ENCODE measurements at regions not wholly inside any gene's neighbourhood (a gene's known extent, or its start where the extent isn't known, plus 50 kb on each side); places are given as distances from the start of the nearest gene placed in this dataset.

DNA sequence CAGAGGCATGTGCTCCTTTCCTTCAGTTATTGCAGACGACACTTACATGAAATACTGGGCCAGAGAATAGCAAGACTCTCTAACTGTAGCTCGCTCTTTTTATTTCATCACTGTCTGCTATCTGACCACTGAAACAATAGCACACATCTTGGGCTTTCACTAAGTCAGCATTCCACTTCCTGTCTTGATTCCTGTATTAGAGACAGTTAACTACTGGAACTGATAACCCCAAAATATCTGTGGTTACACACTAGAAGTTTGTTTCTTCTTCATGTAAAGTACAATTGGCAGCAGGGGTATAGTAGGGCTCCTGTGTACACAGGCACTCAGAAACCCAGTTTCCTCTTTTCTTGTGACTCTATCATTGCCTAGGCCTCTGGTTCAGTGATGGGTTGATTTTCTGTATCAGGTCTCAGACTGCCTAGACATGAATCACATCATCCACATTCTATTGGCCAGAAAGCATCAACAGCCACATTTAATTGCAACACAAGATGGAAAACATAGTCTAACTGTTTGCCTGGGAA lies 230.2 kb upstream of the CD96 start:
- DNase-seq = no peak

DNA sequence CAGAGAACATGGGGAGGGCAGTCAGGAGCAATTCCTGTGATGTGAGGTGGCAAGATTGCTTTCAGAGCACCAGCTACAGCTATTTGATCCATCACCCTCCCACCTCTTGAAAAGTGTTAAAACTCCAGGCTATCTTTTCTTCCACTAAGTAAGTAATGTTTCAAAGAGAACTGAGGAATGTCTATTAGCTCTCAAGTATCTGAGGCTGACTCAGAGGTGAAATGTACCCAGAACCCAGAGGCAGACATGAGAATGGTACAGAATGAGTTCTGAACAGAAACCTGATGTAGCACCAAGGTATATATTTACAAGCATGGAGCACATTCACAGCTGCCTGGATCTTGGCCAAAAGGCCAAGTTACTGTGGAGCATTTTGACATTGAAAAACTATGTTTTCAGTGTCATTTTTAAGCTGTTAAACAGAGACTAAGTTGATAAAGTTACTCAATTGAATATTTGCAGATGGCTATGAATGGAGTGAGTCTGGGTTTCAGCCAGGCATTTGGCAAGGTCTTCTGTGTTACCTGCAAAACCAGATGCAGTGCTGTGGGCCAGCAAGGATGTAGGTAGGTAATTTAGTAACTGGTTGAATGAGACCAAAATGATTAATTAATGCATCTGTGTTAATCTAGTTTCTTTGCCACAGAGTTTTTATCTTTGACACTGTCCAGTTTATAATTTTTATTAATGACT lies 227.7 kb upstream of the CD96 start:
- DNase-seq = no peak

DNA sequence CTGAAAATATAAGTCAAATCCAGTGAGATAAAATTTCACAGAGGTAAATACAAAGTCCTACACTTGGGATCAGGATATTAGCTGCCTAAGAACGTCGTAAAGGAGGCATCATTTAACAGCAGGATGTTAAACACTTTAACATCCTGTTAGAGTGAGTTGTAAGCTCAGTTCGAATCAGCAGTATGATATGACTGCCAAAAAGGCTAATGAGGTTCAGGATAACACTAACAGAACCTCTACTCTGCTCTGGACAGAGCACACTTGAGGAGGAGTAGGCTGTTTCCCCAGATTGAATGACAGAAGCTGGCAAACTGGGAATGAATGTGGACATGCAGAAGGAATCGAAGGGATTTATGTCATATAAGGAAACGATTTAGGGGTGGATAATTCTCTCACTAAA lies 227.1 kb upstream of the CD96 start:
- no peak for DNase-seq

DNA sequence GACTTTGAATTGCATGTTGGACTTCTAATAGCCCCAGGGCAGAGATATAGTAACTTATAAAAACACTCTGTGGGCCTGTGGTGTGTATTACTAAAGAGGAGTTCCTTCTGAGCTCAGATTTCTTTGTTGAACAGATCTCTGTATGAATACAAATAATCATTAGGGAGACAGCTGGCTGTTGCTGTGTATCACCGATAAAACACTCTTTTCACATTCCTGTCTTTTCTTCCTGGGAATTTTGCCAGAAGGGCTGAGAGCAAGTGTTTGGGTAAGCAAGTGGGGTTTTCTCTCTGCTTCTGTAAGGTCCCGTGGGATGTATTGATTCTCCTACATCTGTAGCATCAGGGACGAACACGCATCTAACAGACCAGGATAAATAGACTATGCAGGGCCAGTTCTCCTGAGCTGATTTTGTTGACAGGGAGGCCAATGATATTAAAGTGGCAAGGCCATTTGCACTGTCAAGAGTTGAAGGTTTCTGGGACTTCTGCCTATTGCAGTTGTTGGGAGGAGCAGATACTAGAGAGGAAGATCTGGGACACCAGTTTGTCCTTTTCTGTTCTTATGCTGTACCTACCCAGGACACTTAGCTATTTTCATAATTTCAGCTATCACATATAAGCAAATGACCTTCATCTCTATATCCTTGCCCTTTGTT lies 225.9 kb upstream of the CD96 start:
- DNase-seq = no peak

DNA sequence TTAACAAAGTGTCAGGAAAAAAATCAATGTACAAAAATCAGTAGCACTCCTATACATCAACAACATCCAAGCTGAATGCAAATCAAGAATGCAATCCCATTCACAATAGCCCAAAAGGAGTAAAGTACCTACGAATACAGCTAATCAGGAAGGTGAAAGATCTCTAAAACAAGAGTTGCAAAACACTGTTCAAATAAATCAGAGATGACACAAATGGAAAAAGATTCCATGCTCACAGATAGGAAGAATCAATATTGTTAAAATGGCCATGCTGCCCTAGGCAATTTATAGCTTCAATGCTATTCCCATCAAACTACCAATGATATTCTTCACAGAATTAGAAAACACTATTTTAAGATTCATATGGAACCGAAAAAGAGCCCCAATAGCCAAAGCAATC lies 223.7 kb upstream of the CD96 start:
- no peak for DNase-seq

DNA sequence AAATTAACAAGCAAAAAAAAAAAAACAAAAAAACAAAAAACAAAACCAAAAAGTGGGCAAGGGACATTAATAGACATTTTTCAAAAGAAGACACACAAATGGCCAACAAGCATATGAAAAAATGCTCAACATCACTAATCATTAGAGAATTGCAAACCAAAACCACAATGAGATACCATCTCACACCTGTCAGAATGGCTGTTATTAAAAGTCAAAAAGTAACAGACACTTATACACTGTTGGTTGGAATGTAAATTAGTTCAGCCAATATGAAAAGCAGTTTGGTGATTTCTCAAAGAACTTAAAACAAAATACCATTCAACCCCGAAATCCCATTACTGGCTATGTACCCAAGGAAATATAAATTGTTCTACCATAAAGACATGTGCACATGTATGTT lies 222.4 kb upstream of the CD96 start:
- DNase-seq = no peak

DNA sequence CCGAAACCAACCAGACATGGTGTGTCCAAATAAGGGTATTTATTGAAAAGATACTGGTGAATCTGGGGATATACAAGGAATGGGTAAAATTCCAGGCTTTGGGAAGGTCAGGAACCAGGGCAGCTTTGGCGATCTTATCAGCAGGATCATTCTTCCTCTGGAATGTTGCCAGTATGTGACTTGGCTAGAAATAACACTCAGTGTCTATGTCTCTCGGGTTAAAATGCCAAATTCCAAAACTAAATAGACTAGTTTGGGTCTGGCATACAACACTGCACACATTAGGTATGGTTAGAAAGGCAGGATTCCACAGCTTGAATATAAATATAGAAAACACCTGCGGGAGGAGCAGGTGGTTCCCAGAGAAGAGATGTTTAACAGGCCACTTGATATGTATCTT lies 220.2 kb upstream of the CD96 start:
- no peak for DNase-seq

DNA sequence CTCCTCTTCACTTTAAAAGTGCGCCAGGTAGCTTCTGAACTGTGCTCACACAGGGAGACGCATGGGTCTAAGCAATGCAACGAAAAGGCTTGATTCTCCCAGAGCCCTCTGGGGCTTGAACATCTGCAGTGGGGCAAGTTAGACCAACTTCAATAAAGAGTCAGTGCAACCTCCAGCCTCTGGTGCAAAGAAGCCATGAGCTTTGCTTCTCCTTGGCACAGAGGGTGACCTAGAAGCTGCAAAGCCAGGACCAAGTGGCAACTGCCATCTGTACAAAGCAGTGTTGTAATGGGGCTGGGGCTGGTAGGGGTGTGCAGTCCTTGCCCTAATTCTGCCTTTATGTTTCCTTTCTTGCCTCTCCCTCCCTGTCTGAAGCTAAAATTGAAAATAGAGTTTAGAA lies 219.0 kb upstream of the CD96 start:
- DNase-seq = no peak

DNA sequence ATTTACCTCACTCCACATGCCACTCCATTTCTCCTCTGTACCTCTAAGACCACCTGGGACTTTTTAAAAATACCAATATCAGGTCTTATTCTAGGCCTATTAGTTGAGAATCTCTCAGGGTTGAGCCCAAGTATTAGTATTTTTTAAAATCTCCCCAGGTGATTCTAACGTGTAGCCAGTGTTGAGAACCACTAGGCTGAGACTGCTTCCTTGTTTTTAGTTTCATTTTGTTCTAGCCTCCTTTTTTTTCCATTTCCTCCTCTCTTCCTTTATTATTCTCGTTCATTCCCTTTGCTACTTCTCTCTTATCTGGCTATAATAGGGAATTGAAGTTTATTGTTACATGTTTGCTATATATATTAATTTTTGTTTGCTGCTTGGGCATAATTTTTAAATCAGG lies 217.8 kb upstream of the CD96 start:
- no peak for DNase-seq

DNA sequence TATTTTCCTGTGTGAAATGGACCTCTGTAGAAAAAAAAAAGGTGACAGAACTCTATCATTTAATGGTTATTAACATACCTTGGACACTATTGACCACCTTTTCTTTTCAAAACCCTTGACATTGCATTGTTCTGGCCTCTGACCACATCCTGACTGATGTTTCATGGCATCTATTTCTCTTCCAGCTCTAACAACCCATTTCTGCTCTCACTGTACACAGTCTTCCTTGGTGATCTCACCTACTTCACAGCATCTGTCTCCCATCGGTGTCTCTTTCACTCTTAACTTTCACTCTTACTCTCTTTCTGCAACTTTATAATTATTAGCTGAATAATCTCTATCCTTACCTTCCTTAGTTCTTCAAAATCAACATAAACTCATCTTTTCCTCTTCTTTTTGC lies 217.4 kb upstream of the CD96 start:
- DNase-seq = no peak

DNA sequence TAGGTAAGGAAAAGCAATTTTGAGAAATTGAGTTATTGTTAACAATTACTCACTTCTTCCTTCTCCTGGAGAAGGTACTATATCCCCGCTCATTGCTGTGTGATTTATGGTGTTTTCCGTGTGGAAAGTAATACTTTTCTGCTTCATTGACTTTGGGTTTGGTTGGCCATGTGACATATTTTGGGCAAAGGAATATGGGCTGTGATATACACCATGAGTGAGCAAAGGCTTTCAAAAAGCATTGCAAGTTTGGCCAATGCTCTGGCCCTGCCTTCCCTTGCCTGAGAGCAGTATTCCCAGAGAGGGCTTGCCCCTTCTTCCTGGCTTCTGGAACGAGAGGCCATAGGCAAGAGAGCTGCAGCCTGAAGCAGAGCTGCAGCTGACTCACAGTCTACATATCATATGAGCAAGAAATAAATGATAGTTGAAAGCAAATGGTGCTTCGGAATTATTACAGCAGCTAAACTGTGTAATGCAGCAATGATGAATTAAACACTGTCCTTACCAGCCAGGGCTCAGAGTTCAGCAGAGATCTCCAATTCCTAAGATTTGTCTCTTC lies 216.8 kb upstream of the CD96 start:
- DNase-seq = no peak

DNA sequence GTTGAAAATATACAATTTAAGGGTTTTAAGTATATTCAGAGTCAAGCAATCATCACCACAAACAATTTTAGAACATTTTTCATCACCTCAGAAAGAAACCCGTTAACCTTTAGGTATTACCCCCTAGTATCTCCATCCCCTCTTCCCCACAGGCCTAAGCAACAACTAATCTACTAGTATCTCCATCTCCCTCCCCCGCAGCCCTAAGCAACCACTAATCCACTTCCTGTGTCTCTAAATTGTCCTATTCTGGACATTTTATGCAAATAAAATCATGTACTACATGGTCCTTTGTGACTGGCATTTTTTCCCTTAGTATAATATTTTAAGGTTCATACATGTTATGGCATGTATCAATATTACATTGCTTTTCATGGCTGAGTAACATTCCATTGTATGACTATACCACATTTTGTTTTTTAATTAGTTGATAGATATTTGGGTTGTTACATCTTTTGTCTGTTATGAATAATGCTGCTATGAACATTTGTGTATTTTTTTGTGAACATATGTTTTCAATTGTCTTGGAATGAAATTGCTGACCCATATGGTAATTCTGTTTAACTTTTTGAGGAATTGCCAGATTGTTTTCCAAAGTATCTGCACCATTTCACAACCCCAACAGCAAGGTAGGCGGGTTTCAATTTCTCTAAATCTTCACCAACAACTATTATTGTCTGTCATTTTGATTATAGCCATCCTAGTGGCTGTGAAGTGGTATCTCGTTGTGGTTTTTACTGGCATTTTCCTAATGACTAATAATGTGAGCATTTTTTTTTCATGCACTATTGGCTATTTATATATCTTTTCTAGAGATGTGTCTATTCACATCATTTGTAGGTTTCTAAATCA lies 215.6 kb upstream of the CD96 start:
- no peak for DNase-seq

DNA sequence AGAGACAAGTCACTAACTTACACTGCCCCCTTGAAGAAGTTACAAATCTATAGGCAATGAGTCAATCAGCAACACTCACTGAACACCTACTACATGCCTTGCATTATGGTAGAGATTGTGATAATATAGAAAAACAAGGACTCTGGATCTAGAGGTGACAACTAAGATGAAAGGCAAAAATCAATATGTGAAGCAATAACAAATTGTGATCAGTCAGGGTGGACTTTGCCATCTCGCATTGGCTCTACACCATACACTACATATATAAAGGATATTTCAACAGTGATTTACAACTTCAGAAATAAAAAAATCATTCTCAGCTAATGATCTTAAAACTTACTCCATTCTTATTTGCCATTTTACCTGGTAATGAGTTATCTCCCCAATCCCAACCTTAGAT lies 210.7 kb upstream of the CD96 start:
- no peak for DNase-seq

DNA sequence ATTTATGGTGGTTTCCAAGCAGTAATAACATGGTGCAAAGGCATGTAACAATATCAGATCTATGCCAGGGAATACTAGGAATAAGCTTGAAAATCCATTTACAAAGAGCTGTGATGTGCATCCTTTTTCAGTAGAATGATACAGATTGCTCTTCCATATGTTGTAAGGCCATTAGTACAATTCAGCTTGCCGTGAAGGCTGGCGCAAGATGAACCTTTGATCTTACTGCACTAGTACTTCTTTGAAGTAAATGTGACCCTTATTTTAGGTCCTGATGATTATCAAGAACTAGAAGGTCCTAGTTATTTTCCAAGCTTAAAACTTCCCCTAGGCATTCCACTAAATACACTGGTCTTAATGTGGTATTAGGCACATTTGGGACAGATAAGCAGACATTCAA lies 210.1 kb upstream of the CD96 start:
- no peak for DNase-seq

DNA sequence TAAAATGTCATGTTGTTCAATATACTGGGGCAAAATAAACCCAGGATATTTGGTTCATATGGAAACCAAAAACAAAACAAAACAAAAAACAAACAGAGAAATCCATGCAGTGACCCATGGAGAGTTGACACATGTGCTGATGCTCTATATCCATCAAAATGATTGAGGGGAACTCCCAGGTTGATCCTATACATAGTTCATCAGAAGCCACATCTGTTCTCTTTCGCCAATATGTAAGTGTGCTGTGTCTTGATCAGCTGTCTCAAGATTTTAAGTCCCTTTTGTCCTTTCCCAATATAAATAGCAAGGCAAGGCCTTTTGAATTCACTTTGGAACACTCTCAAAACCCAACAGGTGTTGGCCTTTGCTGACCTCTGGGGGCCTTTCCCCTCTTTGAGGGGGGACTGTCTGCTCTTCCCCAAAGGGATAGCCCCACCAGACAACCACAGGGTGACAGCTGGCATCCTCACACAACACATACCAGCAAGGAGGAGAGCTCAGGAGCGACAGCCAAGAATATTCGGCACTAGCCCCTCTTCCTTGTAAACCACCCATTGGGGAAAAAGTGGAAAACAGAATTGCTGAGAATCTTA lies 209.4 kb upstream of the CD96 start:
- no peak for DNase-seq

DNA sequence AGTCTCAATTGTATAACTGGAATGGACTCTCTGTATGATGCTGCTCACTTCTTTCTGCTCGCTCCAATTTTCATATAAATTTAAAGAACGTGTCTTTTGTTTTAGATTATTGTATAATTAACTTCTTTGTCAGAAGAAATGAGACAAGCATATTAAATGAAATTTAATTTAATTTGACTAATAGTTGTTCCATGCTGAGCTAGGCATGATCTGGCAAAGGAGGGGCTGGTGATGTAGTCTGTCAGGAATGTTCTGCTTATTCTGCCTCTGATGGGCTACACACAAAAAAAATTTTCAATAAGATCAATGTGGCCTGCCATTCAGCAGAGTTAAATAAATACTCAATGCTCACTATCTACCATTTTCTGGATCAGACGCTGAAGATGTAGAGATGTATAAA lies 208.4 kb upstream of the CD96 start:
- no peak for DNase-seq

DNA sequence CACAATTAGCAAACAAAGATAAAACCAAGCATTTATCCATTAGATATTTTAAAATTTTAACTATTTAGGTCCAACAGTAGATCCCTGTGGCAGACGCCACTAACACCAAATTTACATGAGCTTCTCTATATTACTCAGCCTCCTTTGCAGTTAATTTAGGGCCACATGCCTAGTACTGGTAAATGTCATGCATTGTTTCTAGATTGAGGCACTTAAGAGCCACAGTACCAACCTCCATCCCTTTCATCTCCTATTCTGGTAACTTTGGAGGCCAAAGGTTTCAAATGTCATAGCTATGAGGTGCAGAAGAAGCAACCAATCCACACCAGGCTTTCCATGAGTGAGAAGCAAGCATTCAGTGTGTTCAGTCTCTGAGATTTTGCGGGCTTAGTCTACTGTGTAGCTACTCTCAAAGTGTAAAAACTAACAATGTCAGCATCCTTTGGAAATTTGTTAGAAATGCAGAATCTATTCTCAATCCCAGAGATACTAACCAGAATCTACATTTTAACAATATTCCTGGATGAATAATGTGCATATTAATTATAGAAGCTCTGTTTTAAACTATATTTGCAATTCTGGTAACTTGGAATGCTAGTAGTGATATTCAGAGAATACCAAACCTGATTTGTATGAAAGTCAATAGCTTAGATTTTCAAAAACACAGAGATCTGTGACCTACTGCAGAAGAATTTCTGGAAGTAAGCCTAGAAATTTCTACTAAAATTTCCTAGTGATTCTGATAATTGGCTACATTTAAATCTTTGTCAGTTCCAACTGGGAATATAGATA lies 206.3 kb upstream of the CD96 start:
- no peak for DNase-seq

DNA sequence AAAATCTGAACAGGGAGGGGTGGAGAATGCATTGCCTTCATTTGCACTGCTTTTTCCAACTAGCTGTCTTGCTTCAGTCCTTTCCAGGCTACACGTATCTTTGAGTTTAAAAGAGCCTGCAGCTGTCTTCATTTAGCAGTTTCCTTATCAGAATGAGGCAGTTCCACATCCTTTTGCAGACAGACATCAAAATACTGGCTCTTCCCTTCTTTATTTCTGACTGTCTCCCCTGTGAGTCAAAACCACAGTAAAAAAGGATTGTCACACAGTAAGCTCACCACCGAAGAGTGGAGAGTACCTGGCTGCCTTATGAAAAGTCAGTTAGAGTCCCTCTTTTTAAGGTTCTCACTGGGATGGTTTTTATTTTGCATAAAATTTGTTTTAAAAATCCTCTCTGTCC lies 205.5 kb upstream of the CD96 start:
- no peak for DNase-seq

DNA sequence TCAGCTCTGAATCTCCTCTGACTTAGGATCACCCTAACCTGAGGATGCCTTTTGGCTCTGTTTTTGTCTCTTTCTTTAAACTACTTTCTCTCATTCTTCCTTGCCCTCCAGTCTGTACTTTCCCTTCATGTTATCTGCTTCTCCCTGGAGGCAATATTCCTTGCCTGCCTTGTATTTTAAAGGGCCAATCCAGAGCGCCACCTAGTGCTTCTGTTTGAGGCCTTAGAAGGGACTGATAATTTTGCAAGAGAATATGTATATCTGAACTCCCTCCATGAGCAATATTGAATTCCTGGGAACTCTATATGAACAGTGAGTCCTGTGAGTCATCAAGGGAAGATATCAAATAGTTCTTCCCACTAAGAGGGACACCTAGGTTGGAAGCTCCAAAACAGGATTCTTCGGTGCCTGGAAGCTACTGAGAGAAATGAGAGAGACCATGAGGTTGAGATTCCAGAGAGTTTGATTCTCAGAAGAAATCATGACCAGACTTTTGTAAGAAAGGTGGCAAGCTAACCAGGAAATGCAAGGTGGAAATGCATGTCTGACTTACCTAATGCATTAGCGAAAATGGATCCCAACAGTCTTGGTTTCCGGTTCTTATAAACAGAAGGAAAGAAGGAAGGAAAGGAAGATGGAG lies 203.8 kb upstream of the CD96 start:
- DNase-seq = peak in 15 of 56 donors; percentile 0 to 54 (median 3)

DNA sequence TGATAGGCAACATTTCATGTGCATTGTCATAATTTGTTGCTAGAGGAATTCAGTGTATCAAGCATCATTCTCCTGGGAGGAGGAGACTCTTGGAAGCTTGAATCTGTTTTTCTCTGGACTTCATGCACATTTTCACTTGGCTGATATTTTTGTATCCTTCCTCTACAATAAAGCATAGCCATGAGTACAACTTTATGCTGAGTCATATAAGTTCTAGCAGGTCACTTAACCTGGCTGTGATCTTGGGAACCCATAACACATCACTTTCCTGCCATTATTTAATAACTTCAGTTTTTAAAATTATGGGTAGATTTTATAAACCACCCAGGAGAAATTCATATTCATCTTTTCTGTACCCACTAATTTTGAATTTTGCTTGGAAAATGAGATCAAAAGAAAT lies 203.0 kb upstream of the CD96 start:
- no peak for DNase-seq
